ENCODE measurements at regions not wholly inside any gene's neighbourhood (a gene's known extent, or its start where the extent isn't known, plus 50 kb on each side); places are given as distances from the start of the nearest gene placed in this dataset.
"Not testable (repeated sequence)": the region's sequence is repeated elsewhere in the genome, so short reads cannot be mapped to it uniquely, and the experiment has no call there.

- no peak for TF ChIP-seq CTCF (conservative IDR thresholded peaks at IDR 0.05; ENCODE audit: low read depth, low read length)
- no peak overlapping the region for H3K4me3 ChIP-seq (ENCODE audit: low read depth, low read length)
- DNase-seq (ENCODE audit: low read depth), result no peak
These were observed 1130.0 kb downstream of the RPIA start for GRCh38 chr2:89821455-89821945.

- DNase-seq (ENCODE audit: low read depth); H3K4me3 ChIP-seq (ENCODE audit: low read depth, low read length): not testable (repeated sequence)
These were observed 1130.9 kb downstream of the RPIA start for GRCh38 chr2:89822342-89822741.

- no peak for DNase-seq (ENCODE audit: low read depth)
- no peak for TF ChIP-seq CTCF (conservative IDR thresholded peaks at IDR 0.05; ENCODE audit: low read depth, low read length)
- H3K4me3 ChIP-seq (ENCODE audit: low read depth, low read length), result no peak overlapping the region
These were observed 1132.1 kb downstream of the RPIA start for GRCh38 chr2:89823556-89823955.

DNA sequence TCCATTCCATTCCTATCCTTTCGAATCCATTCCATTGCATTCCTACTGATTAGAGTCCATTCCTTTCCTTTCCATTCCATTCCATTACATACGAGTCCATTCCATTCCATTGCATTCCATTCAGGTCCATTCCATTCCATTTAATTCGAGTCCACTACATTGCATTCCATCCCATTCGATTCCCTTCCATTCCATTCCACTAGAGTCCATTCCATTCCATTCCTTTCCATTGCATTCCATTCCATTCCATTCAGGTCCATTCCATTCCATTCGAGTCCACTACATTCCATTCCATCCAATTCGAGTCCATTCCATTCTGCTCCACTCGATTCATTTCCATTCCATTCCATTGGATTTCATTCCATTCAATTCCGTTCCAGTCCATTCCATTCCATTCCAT lies 1133.6 kb downstream of the RPIA start:
- no peak overlapping the region for H3K4me3 ChIP-seq (ENCODE audit: low read depth, low read length)
- no peak for DNase-seq (ENCODE audit: low read depth)
- TF ChIP-seq CTCF (conservative IDR thresholded peaks at IDR 0.05; ENCODE audit: low read depth, low read length), result no peak

DNA sequence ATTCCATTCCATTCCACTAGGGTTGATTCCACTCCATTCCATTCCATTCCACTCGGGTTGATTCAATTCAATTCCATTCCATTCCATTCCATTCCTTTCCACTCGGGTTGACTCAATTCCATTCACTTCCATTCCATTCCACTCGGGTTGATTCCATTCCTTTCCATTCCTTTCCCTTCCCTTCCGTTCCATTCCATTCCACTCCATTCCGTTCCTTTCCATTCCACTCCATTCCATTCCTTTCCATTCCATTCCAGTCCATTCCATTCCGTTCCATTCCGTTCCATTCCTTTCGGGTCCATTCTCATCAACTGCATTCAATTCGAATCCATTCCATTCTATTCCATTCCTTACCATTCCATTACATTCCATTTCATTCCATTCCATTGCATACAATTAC lies 1135.3 kb downstream of the RPIA start:
- DNase-seq (ENCODE audit: low read depth); H3K4me3 ChIP-seq (ENCODE audit: low read depth, low read length): not testable (repeated sequence)

GRCh38 chr2:89827829-89828228 lies 1136.4 kb downstream of the RPIA start:
- H3K4me3 ChIP-seq (ENCODE audit: low read depth, low read length); DNase-seq (ENCODE audit: low read depth): not testable (repeated sequence)

DNA sequence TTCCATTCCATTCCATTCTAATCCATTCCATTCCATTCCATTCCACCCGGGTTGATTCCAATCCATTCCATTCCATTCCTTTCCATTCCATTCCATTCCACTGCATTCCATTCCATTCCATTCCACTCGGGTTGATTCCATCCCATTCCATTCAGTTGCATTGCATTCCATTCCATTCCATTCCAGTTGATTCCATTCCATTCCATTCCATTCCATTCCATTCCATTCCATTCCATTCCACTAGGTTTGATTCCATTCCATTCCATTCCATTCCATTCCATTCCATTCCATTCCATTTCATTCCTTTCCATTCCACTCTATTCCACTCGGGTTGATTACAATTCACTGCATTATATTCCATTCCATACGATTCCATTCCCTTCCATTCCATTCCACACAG lies 1136.9 kb downstream of the RPIA start:
- DNase-seq (ENCODE audit: low read depth); H3K4me3 ChIP-seq (ENCODE audit: low read depth, low read length): not testable (repeated sequence)

GRCh38 chr2:89828961-89829631 lies 1137.6 kb downstream of the RPIA start:
- H3K4me3 ChIP-seq (ENCODE audit: low read depth, low read length); DNase-seq (ENCODE audit: low read depth): not testable (repeated sequence)

- DNase-seq (ENCODE audit: low read depth), result no peak
- no peak overlapping the region for H3K4me3 ChIP-seq (ENCODE audit: low read depth, low read length)
- no peak for TF ChIP-seq CTCF (conservative IDR thresholded peaks at IDR 0.05; ENCODE audit: low read depth, low read length)
These were observed 1138.4 kb downstream of the RPIA start for GRCh38 chr2:89829828-89830227.

DNA sequence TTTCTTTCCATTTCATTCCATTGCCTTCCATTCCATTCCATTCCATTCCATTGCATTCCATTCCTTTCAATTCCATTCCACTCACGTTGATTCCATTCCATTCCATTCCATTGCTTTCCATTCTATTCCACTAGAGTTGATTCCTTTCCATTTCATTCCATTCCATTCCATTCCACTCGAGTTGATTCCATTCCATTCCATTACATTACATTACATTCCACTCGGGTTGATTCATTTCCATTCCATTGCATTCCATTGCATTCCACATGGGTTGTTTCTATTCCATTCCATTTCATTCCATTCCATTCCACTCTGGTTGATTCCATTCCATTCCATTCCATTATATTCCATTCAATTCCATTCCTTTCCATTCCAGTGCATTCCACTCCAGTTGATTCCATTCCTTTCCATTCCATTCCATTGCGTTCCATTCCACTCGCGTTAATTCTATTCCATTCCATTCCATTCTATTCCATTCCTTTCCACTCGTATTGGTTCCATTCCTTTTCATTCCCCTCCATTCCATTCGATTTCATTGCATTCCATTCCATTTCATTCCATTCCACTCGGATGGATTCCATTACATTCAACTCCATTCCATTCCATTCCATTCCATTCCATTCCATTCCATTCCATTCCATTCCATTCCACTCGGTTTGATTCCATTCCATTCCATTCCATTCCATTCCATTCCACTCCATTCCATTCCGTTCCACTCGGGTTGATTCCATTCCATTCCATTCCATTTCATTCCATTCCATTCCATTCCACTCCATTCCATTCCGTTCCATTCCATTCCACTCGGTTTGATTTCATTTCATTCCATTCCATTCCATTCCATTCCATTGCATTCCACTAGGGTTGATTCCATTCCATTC lies 1139.1 kb downstream of the RPIA start:
- DNase-seq (ENCODE audit: low read depth); H3K4me3 ChIP-seq (ENCODE audit: low read depth, low read length): not testable (repeated sequence)

Data from epithelial cell of proximal tubule (primary cell).